Mesendoderm (in vitro differentiated cells): ENCODE measurements at regions not wholly inside any gene's neighbourhood (a gene's known extent, or its start where the extent isn't known, plus 50 kb on each side); places are given as distances from the start of the nearest gene placed in this dataset.
A peak's percentile ranks its signal among the peaks of the same experiment; 100 is the strongest.

Experiments used
- DNase-seq: peaks from one replicate; pipeline ENCODE4 v3.0.0; 2013
- H2AK5ac ChIP-seq: 2 replicates; pipeline ENCODE4 v1.6.1; 2013; ENCODE audit warnings: low read length, inconsistent platforms
- H2BK120ac ChIP-seq: 2 replicates; pipeline ENCODE4 v1.6.1; 2013; ENCODE audit warnings: low read depth, mild to moderate bottlenecking, low read length, moderate library complexity, mixed read lengths
- H2BK15ac ChIP-seq: replicated peaks from 2 replicates; pipeline ENCODE4 v1.6.1; 2013; ENCODE audit warnings: low read depth, mild to moderate bottlenecking, moderate library complexity
- H2BK5ac ChIP-seq: 2 replicates; pipeline ENCODE4 v1.6.1; 2013; ENCODE audit warnings: low read length, inconsistent platforms
- H3K18ac ChIP-seq: 2 replicates; pipeline ENCODE4 v1.6.1; 2013; ENCODE audit warnings: mild to moderate bottlenecking, low read length, mixed read lengths
- H3K23ac ChIP-seq: one replicate; pipeline ENCODE4 v1.6.1; 2013; ENCODE audit warnings: low read length
- H3K27ac ChIP-seq: 2 replicates; pipeline ENCODE4 v1.5.1; 2013; ENCODE audit warnings: low read depth, mild to moderate bottlenecking, inconsistent platforms, low read length, moderate library complexity
- H3K27me3 ChIP-seq: 2 replicates; pipeline ENCODE4 v1.6.1; 2013; ENCODE audit warnings: low read length, control low read depth, mild to moderate bottlenecking, inconsistent platforms; ENCODE audit not compliant: insufficient read depth, poor library complexity
- H3K36me3 ChIP-seq: 2 replicates; pipeline ENCODE4 v1.6.1; 2013; ENCODE audit warnings: low read length, inconsistent platforms; ENCODE audit not compliant: control insufficient read depth, insufficient read depth
- H3K4ac ChIP-seq: one replicate; pipeline ENCODE4 v1.6.1; 2013; ENCODE audit warnings: low read depth, mild to moderate bottlenecking, low read length, moderate library complexity
- H3K4me1 ChIP-seq: 2 replicates; pipeline ENCODE4 v1.6.1; 2013; ENCODE audit warnings: low read depth, low read length, inconsistent platforms; ENCODE audit not compliant: control insufficient read depth
- H3K4me2 ChIP-seq: 2 replicates; pipeline ENCODE4 v1.6.1; 2013; ENCODE audit warnings: low read length
- H3K4me3 ChIP-seq: 2 replicates; pipeline ENCODE4 v1.5.1; 2013; ENCODE audit warnings: mild to moderate bottlenecking, low read length
- H3K56ac ChIP-seq: one replicate; pipeline ENCODE4 v1.6.1; 2013; ENCODE audit warnings: low read length
- H3K79me1 ChIP-seq: 2 replicates; pipeline ENCODE4 v1.6.1; 2013; ENCODE audit warnings: low read length, inconsistent platforms
- H3K79me2 ChIP-seq: 2 replicates; pipeline ENCODE4 v1.6.1; 2013; ENCODE audit warnings: mild to moderate bottlenecking, low read length; ENCODE audit not compliant: control insufficient read depth, insufficient read depth
- H3K9ac ChIP-seq: 2 replicates; pipeline ENCODE4 v1.6.1; 2013; ENCODE audit warnings: low read length, inconsistent platforms
- H4K5ac ChIP-seq: one replicate; pipeline ENCODE4 v1.6.1; 2013; ENCODE audit warnings: low read length
- H4K8ac ChIP-seq: one replicate; pipeline ENCODE4 v1.6.1; 2013; ENCODE audit warnings: low read depth, mild to moderate bottlenecking, control low read depth, low read length, moderate library complexity
- WGBS: extraction: QIAGEN DNeasy Blood & Tissue Kit; methylation state at CpG from one replicate; pipeline ENCODE4 v1.1.7; 2013; ENCODE audit warnings: low lambda C conversion rate, missing lambda C conversion rate; ENCODE audit not compliant: insufficient coverage; ENCODE audit errors: extremely low coverage; 5-methylcytosine and 5-hydroxymethylcytosine counted together

DNA sequence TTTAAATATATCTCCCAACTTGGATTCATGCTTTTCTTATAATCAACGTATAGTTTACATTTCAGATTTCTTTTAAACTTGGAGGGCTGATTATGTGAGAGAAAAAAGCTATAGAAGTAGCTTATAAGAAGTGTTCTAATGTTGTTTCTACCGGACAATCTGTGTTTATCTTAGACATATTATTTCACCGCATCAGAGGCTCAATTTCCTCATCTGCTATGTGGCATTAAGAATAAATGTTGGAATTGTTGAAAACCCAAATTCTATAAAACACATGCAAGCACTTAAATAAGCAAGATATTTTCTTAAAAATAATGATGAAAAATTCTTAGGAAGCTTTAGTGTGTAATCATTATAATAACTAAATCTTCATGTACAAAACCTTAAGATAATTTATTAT lies 407.9 kb downstream of the HRH4 start:
- no peak overlapping the region for H3K27ac ChIP-seq
- no peaks in the 10 kb centered on the region for H3K36me3 ChIP-seq
- no peak overlapping the region for H3K4me3 ChIP-seq
- no peak overlapping the region for H2BK15ac ChIP-seq
- H3K27me3 ChIP-seq: no peaks in the 10 kb centered on the region
- H3K23ac ChIP-seq: no peak overlapping the region
- no peak overlapping the region for H3K18ac ChIP-seq
- H3K9ac ChIP-seq: no peak overlapping the region
- no peak overlapping the region for H3K4me2 ChIP-seq
- H3K79me1 ChIP-seq: no peaks in the 10 kb centered on the region
- no peak overlapping the region for H4K5ac ChIP-seq
- no peak overlapping the region for H2BK120ac ChIP-seq
- no peaks in the 10 kb centered on the region for H3K79me2 ChIP-seq
- no peak overlapping the region for H3K4ac ChIP-seq
- no peak overlapping the region for H3K56ac ChIP-seq
- H4K8ac ChIP-seq: no peak overlapping the region
- H2AK5ac ChIP-seq: no peak overlapping the region
- DNase-seq: no peak
- H2BK5ac ChIP-seq: no peak overlapping the region
- no CpG with 5 or more reads among the region's 3 CpGs for WGBS
- H3K4me1 ChIP-seq: no peaks in the 10 kb centered on the region

DNA sequence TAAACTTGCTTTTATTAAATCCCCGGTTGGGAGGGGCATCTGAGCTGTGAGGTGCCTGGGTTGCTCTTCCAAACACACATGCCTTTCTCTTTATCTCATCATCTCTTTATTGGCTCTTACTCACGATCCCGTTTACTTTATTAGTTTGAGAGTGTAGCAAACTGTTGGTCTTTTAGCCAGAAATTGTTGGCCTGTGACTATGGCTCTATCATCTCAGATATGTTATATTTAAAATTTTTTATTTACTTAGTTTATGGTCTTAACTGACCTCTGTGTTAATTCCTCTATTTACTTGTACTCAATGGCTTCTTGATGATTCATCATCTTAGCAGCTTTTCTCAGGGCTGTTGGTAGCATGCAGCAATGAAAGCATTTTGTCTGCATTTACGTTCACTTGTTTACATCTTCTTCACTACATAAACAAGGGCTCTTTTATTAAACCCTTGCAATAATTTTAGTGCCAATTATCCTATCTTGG lies 408.4 kb downstream of the HRH4 start:
- Histone ChIP-seq H3K56ac (no peak overlapping the region), H2AK5ac (no peak overlapping the region), H2BK15ac (no peak overlapping the region), H3K79me2 (no peaks in the 10 kb centered on the region), H3K23ac (no peak overlapping the region), H3K27ac (no peak overlapping the region), H4K8ac (no peak overlapping the region), H3K27me3 (no peaks in the 10 kb centered on the region), H3K79me1 (no peaks in the 10 kb centered on the region), H2BK120ac (no peak overlapping the region), H4K5ac (no peak overlapping the region), H3K4me2 (no peak overlapping the region), H3K9ac (no peak overlapping the region), H3K4ac (no peak overlapping the region), H3K4me1 (no peaks in the 10 kb centered on the region), H3K18ac (no peak overlapping the region), H2BK5ac (no peak overlapping the region), H3K4me3 (no peak overlapping the region), H3K36me3 (no peaks in the 10 kb centered on the region)
- DNase-seq: peak; percentile 47
- WGBS: no CpG with 5 or more reads among the region's 4 CpGs

DNA sequence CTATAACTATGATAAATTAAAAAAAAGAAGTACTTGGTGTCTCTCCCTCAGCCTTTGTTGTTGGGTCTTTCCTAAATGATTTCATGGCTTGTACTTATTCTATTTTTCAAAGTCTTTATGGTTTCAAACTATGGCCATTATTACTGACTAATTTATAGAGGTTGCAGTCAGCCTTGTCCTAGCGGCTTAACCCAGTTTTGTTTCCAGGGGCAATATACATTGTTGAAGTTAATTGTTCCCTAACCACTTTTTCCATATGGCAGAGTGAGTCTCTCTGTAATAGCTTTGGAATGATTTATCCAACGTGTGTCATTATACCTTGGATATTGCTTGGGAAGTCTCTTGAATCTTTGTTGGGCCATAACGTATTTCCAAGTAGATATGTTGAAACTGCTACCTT lies 408.8 kb downstream of the HRH4 start:
- H3K27me3 ChIP-seq: no peaks in the 10 kb centered on the region
- no peak overlapping the region for H3K23ac ChIP-seq
- no peak overlapping the region for H3K56ac ChIP-seq
- WGBS: no CpG with 5 or more reads among the region's 3 CpGs
- H4K5ac ChIP-seq: no peak overlapping the region
- DNase-seq: no peak
- H3K4me3 ChIP-seq: no peak overlapping the region
- H3K79me2 ChIP-seq: no peaks in the 10 kb centered on the region
- H3K9ac ChIP-seq: no peak overlapping the region
- H3K4me2 ChIP-seq: no peak overlapping the region
- no peaks in the 10 kb centered on the region for H3K79me1 ChIP-seq
- no peak overlapping the region for H3K18ac ChIP-seq
- no peaks in the 10 kb centered on the region for H3K36me3 ChIP-seq
- no peak overlapping the region for H4K8ac ChIP-seq
- H3K4me1 ChIP-seq: no peaks in the 10 kb centered on the region
- no peak overlapping the region for H2BK5ac ChIP-seq
- H2AK5ac ChIP-seq: no peak overlapping the region
- no peak overlapping the region for H2BK15ac ChIP-seq
- H2BK120ac ChIP-seq: no peak overlapping the region
- no peak overlapping the region for H3K4ac ChIP-seq
- H3K27ac ChIP-seq: no peak overlapping the region

DNA sequence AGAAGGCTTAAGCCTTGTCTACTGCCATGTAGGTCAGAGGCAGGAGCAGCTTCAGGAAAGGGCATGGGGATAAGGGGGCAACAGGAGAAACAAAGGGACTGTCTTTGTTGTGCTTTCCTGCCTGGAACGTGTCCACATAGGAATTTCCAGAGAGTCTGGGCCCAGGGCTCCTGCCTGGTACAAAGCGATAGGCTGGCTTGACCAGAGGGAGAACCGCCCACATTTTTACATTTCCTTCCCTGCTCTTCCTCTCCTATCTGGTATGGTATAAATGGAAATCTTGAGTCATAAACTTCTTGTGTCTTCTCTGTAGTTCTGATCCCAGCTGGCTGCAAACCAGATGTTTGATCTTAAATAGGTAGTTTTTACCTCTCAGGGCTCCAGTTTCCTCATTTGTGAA lies 414.8 kb downstream of the HRH4 start:
- Histone ChIP-seq H3K4ac (no peak overlapping the region), H2BK5ac (no peak overlapping the region), H2AK5ac (no peak overlapping the region), H2BK120ac (no peak overlapping the region), H3K9ac (no peak overlapping the region), H3K4me1 (no peaks in the 10 kb centered on the region), H3K27ac (no peak overlapping the region), H2BK15ac (no peak overlapping the region), H4K5ac (no peak overlapping the region), H3K18ac (peak overlapping the region; percentile 35), H3K56ac (no peak overlapping the region), H3K79me1 (no peaks in the 10 kb centered on the region), H3K4me3 (no peak overlapping the region), H3K4me2 (no peak overlapping the region), H3K27me3 (no peaks in the 10 kb centered on the region), H3K36me3 (no peaks in the 10 kb centered on the region), H4K8ac (no peak overlapping the region), H3K79me2 (no peaks in the 10 kb centered on the region), H3K23ac (no peak overlapping the region)
- DNase-seq: peak; percentile 6
- no CpG with 5 or more reads among the region's 3 CpGs for WGBS

DNA sequence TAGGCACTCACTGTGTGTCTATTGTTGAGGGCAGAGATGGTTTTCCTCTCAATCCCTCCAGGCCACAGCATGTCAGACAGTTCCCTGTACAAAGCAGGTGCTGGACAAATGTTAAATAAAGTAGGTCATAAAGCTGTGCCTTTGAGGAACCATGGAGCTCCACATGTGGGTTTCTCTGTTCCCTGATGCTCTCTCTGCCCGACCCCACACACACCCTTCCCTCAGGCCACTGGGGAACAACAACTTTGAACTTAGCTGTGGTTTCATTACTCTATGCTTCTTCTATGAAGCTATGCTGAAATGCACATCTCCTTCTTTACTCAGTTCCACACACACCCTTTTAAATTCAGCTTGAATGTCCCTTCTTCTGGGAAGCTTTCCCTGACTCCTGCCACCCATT lies 415.3 kb downstream of the HRH4 start:
- H3K56ac ChIP-seq: no peak overlapping the region
- no peak overlapping the region for H4K8ac ChIP-seq
- no peaks in the 10 kb centered on the region for H3K79me2 ChIP-seq
- H3K27ac ChIP-seq: no peak overlapping the region
- no peak overlapping the region for H3K4ac ChIP-seq
- no peak overlapping the region for H3K23ac ChIP-seq
- H2BK15ac ChIP-seq: no peak overlapping the region
- H3K27me3 ChIP-seq: no peaks in the 10 kb centered on the region
- H3K79me1 ChIP-seq: no peaks in the 10 kb centered on the region
- no peak overlapping the region for H3K9ac ChIP-seq
- H3K4me1 ChIP-seq: no peaks in the 10 kb centered on the region
- DNase-seq: no peak
- no peak overlapping the region for H3K4me3 ChIP-seq
- no peaks in the 10 kb centered on the region for H3K36me3 ChIP-seq
- H2BK5ac ChIP-seq: no peak overlapping the region
- WGBS: no CpG with 5 or more reads among the region's 1 CpG
- no peak overlapping the region for H3K4me2 ChIP-seq
- no peak overlapping the region for H2AK5ac ChIP-seq
- no peak overlapping the region for H4K5ac ChIP-seq
- H3K18ac ChIP-seq: no peak overlapping the region
- H2BK120ac ChIP-seq: no peak overlapping the region

DNA sequence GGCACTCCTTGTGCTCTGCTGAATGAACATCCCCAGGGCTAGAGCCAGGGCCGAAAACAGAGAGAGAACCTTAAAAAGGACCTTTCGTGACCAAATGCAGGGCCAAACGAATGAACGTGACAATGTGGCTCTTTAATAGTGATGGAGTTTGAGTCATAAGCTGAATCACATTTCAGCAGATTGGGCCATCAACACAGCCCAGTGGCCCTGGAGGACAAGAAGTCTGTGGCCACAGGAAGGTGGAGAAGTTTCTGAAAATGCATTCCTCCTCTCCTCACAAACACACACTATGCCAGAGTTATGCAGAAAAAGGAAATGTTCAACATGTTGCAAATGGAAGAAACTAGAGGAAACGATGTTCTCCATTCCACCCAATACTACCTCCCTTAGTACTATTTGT lies 415.8 kb downstream of the HRH4 start:
- no peak overlapping the region for H3K18ac ChIP-seq
- H3K27me3 ChIP-seq: no peaks in the 10 kb centered on the region
- H3K79me1 ChIP-seq: no peaks in the 10 kb centered on the region
- H2BK5ac ChIP-seq: no peak overlapping the region
- H3K4ac ChIP-seq: no peak overlapping the region
- H3K36me3 ChIP-seq: no peaks in the 10 kb centered on the region
- H3K4me2 ChIP-seq: no peak overlapping the region
- H3K27ac ChIP-seq: no peak overlapping the region
- no peak overlapping the region for H4K8ac ChIP-seq
- WGBS: no CpG with 5 or more reads among the region's 5 CpGs
- no peak for DNase-seq
- no peak overlapping the region for H3K4me3 ChIP-seq
- H3K56ac ChIP-seq: no peak overlapping the region
- no peak overlapping the region for H3K23ac ChIP-seq
- H3K79me2 ChIP-seq: no peaks in the 10 kb centered on the region
- no peaks in the 10 kb centered on the region for H3K4me1 ChIP-seq
- no peak overlapping the region for H2AK5ac ChIP-seq
- no peak overlapping the region for H3K9ac ChIP-seq
- H2BK15ac ChIP-seq: no peak overlapping the region
- no peak overlapping the region for H4K5ac ChIP-seq
- no peak overlapping the region for H2BK120ac ChIP-seq
